H1 (cell line): ENCODE measurements at regions not wholly inside any gene's neighbourhood (a gene's known extent, or its start where the extent isn't known, plus 50 kb on each side); places are given as distances from the start of the nearest gene placed in this dataset.

Source experiments
- CTCF ChIA-PET: fragments of 300-600 bp; sonication (Branson Sonifier 250); formaldehyde crosslinking; loops from one replicate; lab custom pipeline; 2021; ENCODE audit not compliant: partially characterized antibody; lab: Charles Lee
- POLR2A ChIA-PET: fragments of 300-600 bp; sonication (Branson Sonifier 250); formaldehyde crosslinking; loops from one replicate; lab custom pipeline; 2021; ENCODE audit warnings: inconsistent platforms; ENCODE audit not compliant: partially characterized antibody; lab: Charles Lee
- DNase-seq, 2 experiments: peaks; one replicate each; pipeline versions ENCODE4 v3.0.0 to v3.0.0-alpha.2; 2010 to 2022; ENCODE audit warnings: low spot score in 2 of 2, low read depth in 1 of 2, mixed read lengths in 1 of 2
- FAIRE-seq: peaks from 2 replicates; lab custom pipeline; 2011; peaks lifted over from hg19 to GRCh38; lab: Jason Lieb, UNC
- H2AFZ ChIP-seq: 2 replicates; pipeline ENCODE4 v1.8.1; 2012; ENCODE audit warnings: low read length, inconsistent platforms
- H2AK5ac ChIP-seq: 2 replicates; pipeline ENCODE4 v1.6.1; 2013; ENCODE audit warnings: low read depth, low read length
- H2BK120ac ChIP-seq: replicated peaks from 2 replicates; pipeline ENCODE3; 2013; ENCODE audit warnings: low read depth, low read length, inconsistent platforms
- H2BK12ac ChIP-seq: 2 replicates; pipeline ENCODE4 v1.6.1; 2013; ENCODE audit warnings: low read depth, low read length
- H2BK15ac ChIP-seq: 2 replicates; pipeline ENCODE4 v1.6.1; 2013; ENCODE audit warnings: low read length
- H2BK20ac ChIP-seq: 2 replicates; pipeline ENCODE4 v1.6.1; 2013; ENCODE audit warnings: low read length
- H2BK5ac ChIP-seq: 2 replicates; pipeline ENCODE4 v1.6.1; 2013; ENCODE audit warnings: low read depth, low read length
- H3K14ac ChIP-seq: 2 replicates; pipeline ENCODE4 v1.6.1; 2013; ENCODE audit warnings: inconsistent platforms; ENCODE audit not compliant: insufficient read length
- H3K18ac ChIP-seq: 2 replicates; pipeline ENCODE4 v1.6.1; 2013; ENCODE audit warnings: low read length; ENCODE audit errors: extremely low read depth
- H3K23ac ChIP-seq: 2 replicates; pipeline ENCODE4 v1.6.1; 2013; ENCODE audit warnings: inconsistent platforms; ENCODE audit not compliant: insufficient read length
- H3K23me2 ChIP-seq: 2 replicates; pipeline ENCODE4 v1.6.1; 2013; ENCODE audit warnings: low read depth, low read length
- H3K27ac ChIP-seq: 2 replicates; pipeline ENCODE4 v1.6.1; 2011; ENCODE audit warnings: low read depth, low read length, inconsistent platforms
- H3K27me3 ChIP-seq, 4 experiments: replicated peaks in 1 of 4; 1 replicate in 1 of 4; 2 replicates in 3 of 4; pipeline versions ENCODE4 v1.6.1 to v1.8.1; 2011 to 2013; ENCODE audit warnings: low read length in 3 of 4, mild to moderate bottlenecking in 3 of 4, inconsistent platforms in 2 of 4, mixed read lengths in 2 of 4, moderate library complexity in 1 of 4; ENCODE audit not compliant: control insufficient read depth in 3 of 4, insufficient read depth in 3 of 4; ENCODE audit errors: extremely low read depth in 1 of 4
- H3K36me3 ChIP-seq, 4 experiments: 2 replicates each; pipeline versions ENCODE4 v1.6.1 to v1.8.1; 2011 to 2013; ENCODE audit warnings: mild to moderate bottlenecking in 4 of 4, low read length in 3 of 4, moderate library complexity in 2 of 4, control low read depth in 1 of 4, inconsistent platforms in 1 of 4; ENCODE audit not compliant: insufficient read depth in 4 of 4, control insufficient read depth in 2 of 4
- H3K4ac ChIP-seq: replicated peaks from 2 replicates; pipeline ENCODE3; 2013; ENCODE audit warnings: low read length, low read depth, mixed read lengths, inconsistent platforms; ENCODE audit not compliant: insufficient read length
- H3K4me1 ChIP-seq, 4 experiments: replicated peaks in 1 of 4; 1 replicate in 1 of 4; 2 replicates in 3 of 4; pipeline versions ENCODE4 v1.6.1 to v1.8.1; 2011 to 2013; ENCODE audit warnings: low read length in 3 of 4, inconsistent platforms in 2 of 4, mixed read lengths in 1 of 4; ENCODE audit not compliant: insufficient read depth in 4 of 4, control insufficient read depth in 3 of 4
- H3K4me2 ChIP-seq, 2 experiments: 2 replicates each; pipeline versions ENCODE4 v1.6.1 to v1.8.1; 2011 to 2013; ENCODE audit warnings: low read depth in 2 of 2, low read length in 2 of 2, control low read depth in 1 of 2, inconsistent platforms in 1 of 2, mild to moderate bottlenecking in 1 of 2; ENCODE audit not compliant: insufficient read depth in 1 of 2
- H3K4me3 ChIP-seq, 4 experiments: fragments of 200-600, 300-600 bp in 1 of 4; sonication (generic), shearing (Covaris generic), sonication (Bioruptor Twin) in 1 of 4; 2 replicates each; pipeline versions ENCODE4 v1.5.1 to v1.8.1; 2011 to 2016; ENCODE audit warnings: low read length in 4 of 4, low read depth in 3 of 4, control low read depth in 2 of 4, inconsistent platforms in 2 of 4, mild to moderate bottlenecking in 2 of 4, mixed read lengths in 1 of 4, moderate library complexity in 1 of 4; ENCODE audit not compliant: insufficient read depth in 2 of 4; ENCODE audit errors: extremely low read depth in 1 of 4
- H3K56ac ChIP-seq: replicated peaks from 2 replicates; pipeline ENCODE3; 2013; ENCODE audit warnings: low read depth, mild to moderate bottlenecking, mixed read lengths, low read length, inconsistent platforms; ENCODE audit not compliant: insufficient read length
- H3K79me1 ChIP-seq: 2 replicates; pipeline ENCODE4 v1.6.1; 2013; ENCODE audit warnings: low read depth, low read length, control low read depth
- H3K79me2 ChIP-seq, 2 experiments: 2 replicates each; pipeline versions ENCODE4 v1.6.1 to v1.8.1; 2012 to 2013; ENCODE audit warnings: low read length in 2 of 2, mild to moderate bottlenecking in 2 of 2, inconsistent platforms in 1 of 2; ENCODE audit not compliant: insufficient read depth in 2 of 2, control insufficient read depth in 1 of 2
- H3K9ac ChIP-seq, 4 experiments: replicated peaks in 1 of 4; 1 replicate in 1 of 4; 2 replicates in 3 of 4; pipeline versions ENCODE4 v1.6.1 to v1.8.1; 2011 to 2013; ENCODE audit warnings: low read depth in 3 of 4, low read length in 3 of 4, control low read depth in 2 of 4, mild to moderate bottlenecking in 2 of 4, moderate library complexity in 2 of 4, inconsistent platforms in 1 of 4; ENCODE audit errors: extremely low read depth in 1 of 4
- H3K9me3 ChIP-seq, 2 experiments: 2 replicates each; pipeline versions ENCODE4 v1.6.1 to v1.8.1; 2012 to 2013; ENCODE audit warnings: mild to moderate bottlenecking in 2 of 2, moderate library complexity in 2 of 2, control low read depth in 1 of 2, inconsistent platforms in 1 of 2, low read depth in 1 of 2, low read length in 1 of 2, mixed read lengths in 1 of 2; ENCODE audit not compliant: insufficient read depth in 2 of 2
- H4K20me1 ChIP-seq, 2 experiments: replicated peaks in 1 of 2; 2 replicates each; pipeline versions ENCODE3 to v1.8.1; 2011 to 2013; ENCODE audit warnings: inconsistent platforms in 2 of 2, low read length in 2 of 2, mild to moderate bottlenecking in 1 of 2; ENCODE audit not compliant: insufficient read depth in 2 of 2, control insufficient read depth in 1 of 2
- H4K5ac ChIP-seq: 2 replicates; pipeline ENCODE4 v1.6.1; 2013; ENCODE audit warnings: low read length, low read depth, mixed read lengths, inconsistent platforms; ENCODE audit not compliant: insufficient read length
- H4K8ac ChIP-seq: 2 replicates; pipeline ENCODE4 v1.8.0; 2013; ENCODE audit warnings: mild to moderate bottlenecking, moderate library complexity, low read length, inconsistent platforms; ENCODE audit not compliant: insufficient read depth; ENCODE audit errors: extremely low read depth
- H4K91ac ChIP-seq: replicated peaks from 2 replicates; pipeline ENCODE3; 2013; ENCODE audit warnings: low read length, mixed read lengths, inconsistent platforms; ENCODE audit not compliant: insufficient read length
- ASH2L ChIP-seq: fragments of 200-600, 300-600 bp; sonication (generic); IDR thresholded peaks from one replicate; pipeline ENCODE4 v1.7.1; 2017; ENCODE audit warnings: low read length
- CEBPB ChIP-seq: IDR thresholded peaks from 2 replicates; pipeline ENCODE4 v1.6.1; 2012; ENCODE audit warnings: low read depth, low read length
- CREB1 ChIP-seq: IDR thresholded peaks from 2 replicates; pipeline ENCODE4 v1.6.1; 2012; ENCODE audit warnings: inconsistent platforms
- E2F6 ChIP-seq: IDR thresholded peaks from 2 replicates; pipeline ENCODE4 v1.6.1; 2012; ENCODE audit warnings: inconsistent platforms
- KDM1A ChIP-seq: fragments of 200-600, 300-600 bp; sonication (generic); IDR thresholded peaks from 2 replicates; pipeline ENCODE4 v1.7.1; 2016; ENCODE audit warnings: mild to moderate bottlenecking, low read length, borderline replicate concordance
- SIRT6 ChIP-seq: IDR thresholded peaks from one replicate; pipeline ENCODE4 v1.7.1; 2012; ENCODE audit warnings: low read length, inconsistent platforms
- SP1 ChIP-seq: IDR thresholded peaks from 2 replicates; pipeline ENCODE4 v1.6.1; 2011; ENCODE audit warnings: low read depth, low read length
- SRF ChIP-seq: IDR thresholded peaks from 2 replicates; pipeline ENCODE4 v1.6.1; 2011; ENCODE audit warnings: mild to moderate bottlenecking, low read depth, low read length, moderate library complexity
- TEAD4 ChIP-seq: IDR thresholded peaks from 2 replicates; pipeline ENCODE4 v1.6.1; 2012; ENCODE audit warnings: low read depth, low read length, inconsistent platforms, mixed read lengths
- WGBS, 2 experiments: shearing (Covaris generic) in 1 of 2; methylation state at CpG; one replicate each; pipeline versions ENCODE4 v1.1.6 to v1.1.7; 2013 to 2015; ENCODE audit warnings: low lambda C conversion rate in 2 of 2, mixed read lengths in 2 of 2, inconsistent platforms in 1 of 2, low coverage in 1 of 2, missing lambda C conversion rate in 1 of 2; ENCODE audit not compliant: insufficient replicate concordance in 2 of 2, insufficient coverage in 1 of 2, insufficient read length in 1 of 2; ENCODE audit errors: extremely low coverage in 1 of 2, missing lambda C conversion rate in 1 of 2; 5-methylcytosine and 5-hydroxymethylcytosine counted together

GRCh38 chr19:28867978-28868377 lies 345.0 kb downstream of the UQCRFS1 start:
- Histone ChIP-seq H2BK20ac (no peak overlapping the region), H3K4me1 (no peaks in the 10 kb centered on the region; a peak in 1 of 7 replicates), H3K4ac (no peak overlapping the region), H2BK15ac (no peak overlapping the region), H3K79me2 (no peaks in the 10 kb centered on the region), H3K23me2 (no peaks in the 10 kb centered on the region), H4K8ac (no peak overlapping the region), H3K36me3 (no peaks in the 10 kb centered on the region), H4K5ac (no peak overlapping the region), H2BK120ac (no peak overlapping the region), H3K27ac (no peak overlapping the region), H3K79me1 (no peaks in the 10 kb centered on the region), H4K91ac (no peak overlapping the region), H3K56ac (no peak overlapping the region), H3K4me2 (no peak overlapping the region), H3K14ac (no peak overlapping the region), H2BK5ac (no peak overlapping the region), H3K4me3 (no peak overlapping the region), H4K20me1 (no peaks in the 10 kb centered on the region), H3K9me3 (no peaks in the 10 kb centered on the region; a peak in 1 of 4 replicates), H3K23ac (no peak overlapping the region), H3K18ac (no peak overlapping the region), H3K9ac (no peak overlapping the region), H2BK12ac (no peak overlapping the region), H3K27me3 (no peaks in the 10 kb centered on the region), H2AFZ (no peak overlapping the region), H2AK5ac (no peak overlapping the region)
- FAIRE-seq (no peak), DNase-seq (no peak)
- TF ChIP-seq CREB1 (no peak), TEAD4 (no peak), SP1 (no peak), ASH2L (no peak), E2F6 (no peak), SRF (no peak), CEBPB (no peak), SIRT6 (no peak), KDM1A (no peak)
- ChIA-PET POLR2A (no interaction called here), CTCF (interaction anchor here (1.9 kb wide), 1 partner anchor 11 kb away, joined by 12 read pairs; no protein-coding TSS in a partner anchor)
- 92% methylated on average over 4 of the region's 4 CpGs; no CpG with 5 or more reads in 1 of the 2 experiments for WGBS, 2 experiments
